ENCODE measurements at regions not wholly inside any gene's neighbourhood (a gene's known extent, or its start where the extent isn't known, plus 50 kb on each side); places are given as distances from the start of the nearest gene placed in this dataset.
"Not testable (repeated sequence)": the region's sequence is repeated elsewhere in the genome, so short reads cannot be mapped to it uniquely, and the experiment has no call there.

- no peak overlapping the region for H3K4me2 ChIP-seq (ENCODE audit: low read depth, low read length, poor library complexity, severe bottlenecking)
Observed at GRCh38 chr3:156044634-156044975, 75.8 kb upstream of the KCNAB1 start.

GRCh38 chr3:156048483-156048882 lies 71.9 kb upstream of the KCNAB1 start:
- not testable (repeated sequence) for H3K4me2 ChIP-seq (ENCODE audit: low read depth, low read length, poor library complexity, severe bottlenecking); H3K27ac ChIP-seq (ENCODE audit: low read depth, low read length); H3F3A ChIP-seq (ENCODE audit: insufficient read depth); H3K9me2 ChIP-seq (replicated peaks; ENCODE audit: insufficient read depth, low read length); H3K9ac ChIP-seq (ENCODE audit: low read length); H3K36me3 ChIP-seq (ENCODE audit: low read length); H3K79me2 ChIP-seq (ENCODE audit: insufficient read depth, low read length); H3K27me3 ChIP-seq (ENCODE audit: low read length); H3K9me3 ChIP-seq (ENCODE audit: insufficient read depth, low read length); H3K4me3 ChIP-seq (ENCODE audit: insufficient read depth, low read length, poor library complexity, severe bottlenecking); H2AFZ ChIP-seq (ENCODE audit: low read depth, low read length, severe bottlenecking); H4K20me1 ChIP-seq (ENCODE audit: low read depth, low read length)

More at GRCh38 chr3:156044634-156044975, 75.8 kb upstream of the KCNAB1 start:
- Histone ChIP-seq H2AFZ (ENCODE audit: low read depth, low read length, severe bottlenecking) (no peak overlapping the region), H3K27ac (ENCODE audit: low read depth, low read length) (no peak overlapping the region), H3K9me2 (replicated peaks; ENCODE audit: insufficient read depth, low read length) (no peaks in the 10 kb centered on the region), H3K36me3 (ENCODE audit: low read length) (no peaks in the 10 kb centered on the region), H3K4me3 (ENCODE audit: insufficient read depth, low read length, poor library complexity, severe bottlenecking) (no peak overlapping the region), H4K20me1 (ENCODE audit: low read depth, low read length) (no peaks in the 10 kb centered on the region), H3K27me3 (ENCODE audit: low read length) (no peaks in the 10 kb centered on the region), H3K9ac (ENCODE audit: low read length) (no peak overlapping the region), H3K9me3 (ENCODE audit: insufficient read depth, low read length) (no peaks in the 10 kb centered on the region), H3F3A (ENCODE audit: insufficient read depth) (no peaks in the 10 kb centered on the region), H3K79me2 (ENCODE audit: insufficient read depth, low read length) (no peaks in the 10 kb centered on the region)
- TF ChIP-seq EZH2phosphoT487 (conservative IDR thresholded peaks at IDR 0.05; ENCODE audit: low read length) (no peak), CTCF (IDR thresholded peaks at IDR 0.05; ENCODE audit: insufficient read depth, low read length, poor library complexity, severe bottlenecking) (no peak)

- no peak overlapping the region for H3K27ac ChIP-seq (ENCODE audit: low read depth, low read length)
- H3K9me2 ChIP-seq (replicated peaks; ENCODE audit: insufficient read depth, low read length) = no peaks in the 10 kb centered on the region
Observed at GRCh38 chr3:156050918-156051317, 69.5 kb upstream of the KCNAB1 start.

GRCh38 chr3:156051651-156052050 lies 68.7 kb upstream of the KCNAB1 start:
- no peaks in the 10 kb centered on the region for H3K36me3 ChIP-seq (ENCODE audit: low read length)
- no peak overlapping the region for H3K9ac ChIP-seq (ENCODE audit: low read length)
- no peaks in the 10 kb centered on the region for H3K9me2 ChIP-seq (replicated peaks; ENCODE audit: insufficient read depth, low read length)
- 0 out of 2 replicates have a peak, but pooled peaks cover 5% of the 10 kb centered on the region for H3K9me3 ChIP-seq (ENCODE audit: insufficient read depth, low read length)
- H3K79me2 ChIP-seq (ENCODE audit: insufficient read depth, low read length) = no peaks in the 10 kb centered on the region
- no peaks in the 10 kb centered on the region for H3F3A ChIP-seq (ENCODE audit: insufficient read depth)
- H4K20me1 ChIP-seq (ENCODE audit: low read depth, low read length) = no peaks in the 10 kb centered on the region
- no peak overlapping the region for H2AFZ ChIP-seq (ENCODE audit: low read depth, low read length, severe bottlenecking)
- TF ChIP-seq CTCF (IDR thresholded peaks at IDR 0.05; ENCODE audit: insufficient read depth, low read length, poor library complexity, severe bottlenecking) (no peak), EZH2phosphoT487 (conservative IDR thresholded peaks at IDR 0.05; ENCODE audit: low read length) (no peak)
- no peaks in the 10 kb centered on the region for H3K27me3 ChIP-seq (ENCODE audit: low read length)
- no peak overlapping the region for H3K4me3 ChIP-seq (ENCODE audit: insufficient read depth, low read length, poor library complexity, severe bottlenecking)
- H3K4me2 ChIP-seq (ENCODE audit: low read depth, low read length, poor library complexity, severe bottlenecking) = no peak overlapping the region
- no peak overlapping the region for H3K27ac ChIP-seq (ENCODE audit: low read depth, low read length)

More at GRCh38 chr3:156050918-156051317, 69.5 kb upstream of the KCNAB1 start:
- Histone ChIP-seq H3K9ac (ENCODE audit: low read length) (no peak overlapping the region), H3K79me2 (ENCODE audit: insufficient read depth, low read length) (no peaks in the 10 kb centered on the region), H2AFZ (ENCODE audit: low read depth, low read length, severe bottlenecking) (no peak overlapping the region), H3K4me3 (ENCODE audit: insufficient read depth, low read length, poor library complexity, severe bottlenecking) (no peak overlapping the region), H3K9me3 (ENCODE audit: insufficient read depth, low read length) (0 out of 2 replicates have a peak, but pooled peaks cover 5% of the 10 kb centered on the region), H3K27me3 (ENCODE audit: low read length) (no peaks in the 10 kb centered on the region), H3F3A (ENCODE audit: insufficient read depth) (no peaks in the 10 kb centered on the region), H3K36me3 (ENCODE audit: low read length) (no peaks in the 10 kb centered on the region), H4K20me1 (ENCODE audit: low read depth, low read length) (no peaks in the 10 kb centered on the region), H3K4me2 (ENCODE audit: low read depth, low read length, poor library complexity, severe bottlenecking) (no peak overlapping the region)
- no peak for TF ChIP-seq EZH2phosphoT487 (conservative IDR thresholded peaks at IDR 0.05; ENCODE audit: low read length)
- no peak for TF ChIP-seq CTCF (IDR thresholded peaks at IDR 0.05; ENCODE audit: insufficient read depth, low read length, poor library complexity, severe bottlenecking)

Data from SU-DHL-6 (cell line).